ENCODE measurements at regions not wholly inside any gene's neighbourhood (a gene's known extent, or its start where the extent isn't known, plus 50 kb on each side); places are given as distances from the start of the nearest gene placed in this dataset.

DNA sequence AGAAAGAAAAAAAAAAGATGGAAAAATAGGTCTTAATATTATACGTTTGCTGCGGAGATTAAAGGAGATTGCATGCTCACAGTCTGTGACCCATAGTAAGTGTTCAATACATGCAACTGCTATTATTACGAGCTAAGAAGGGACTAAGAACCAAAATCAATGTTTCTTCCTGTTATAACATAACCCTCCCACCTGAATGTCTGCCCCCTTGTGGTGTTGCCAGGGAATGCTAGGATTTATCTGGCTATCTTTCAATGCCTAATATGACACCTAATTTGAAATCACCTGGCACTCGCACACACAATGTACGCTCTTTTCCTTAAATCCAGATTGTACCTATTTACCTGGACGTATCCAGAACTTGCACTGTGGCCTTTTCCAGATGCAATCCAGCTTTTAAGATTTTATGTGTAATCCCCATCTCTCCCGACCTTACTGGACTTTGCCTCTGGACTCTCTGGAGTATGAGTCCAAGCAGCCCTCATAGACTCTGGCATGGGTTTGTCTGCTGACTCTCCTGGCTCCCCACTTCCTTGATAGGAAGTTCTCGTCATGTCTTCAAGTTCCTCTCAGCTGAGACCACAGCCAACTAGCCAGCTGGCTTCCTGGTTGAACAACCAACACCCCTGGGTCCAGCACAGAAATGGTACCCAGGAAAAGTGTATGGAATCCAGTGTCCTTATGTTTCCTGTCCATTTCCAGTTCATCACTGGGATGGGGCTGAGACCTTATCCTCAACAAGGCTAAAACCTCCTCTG, 151.5 kb downstream of the CCDC34 start:
- TF ChIP-seq CTCF (IDR thresholded peaks at IDR 0.05) = peak; percentile 63
- no peak for TF ChIP-seq EZH2 (IDR thresholded peaks at IDR 0.05)
- no peak for TF ChIP-seq EZH2phosphoT487 (IDR thresholded peaks at IDR 0.05)
